Brain microvascular endothelial cell (primary cell): ENCODE measurements at regions not wholly inside any gene's neighbourhood (a gene's known extent, or its start where the extent isn't known, plus 50 kb on each side); places are given as distances from the start of the nearest gene placed in this dataset.

Source experiments
- DNase-seq: peaks from one replicate; pipeline ENCODE4 v3.0.0-alpha.2; 2020
- H3K27ac ChIP-seq: fragments of 250-450 bp; sonication (Bioruptor Pico); 2 replicates; pipeline ENCODE4 v1.5.1; 2020; ENCODE audit warnings: mild to moderate bottlenecking, moderate library complexity
- H3K27me3 ChIP-seq: fragments of 250-450 bp; sonication (Bioruptor Pico); replicated peaks from 2 replicates; pipeline ENCODE4 v1.5.1; 2020; ENCODE audit warnings: mild to moderate bottlenecking
- H3K36me3 ChIP-seq: fragments of 250-450 bp; sonication (Bioruptor Pico); replicated peaks from 2 replicates; pipeline ENCODE4 v1.5.1; 2020; ENCODE audit warnings: mild to moderate bottlenecking
- H3K4me3 ChIP-seq: 2 replicates; pipeline ENCODE4 v1.5.1; 2011; ENCODE audit warnings: low read depth, mild to moderate bottlenecking, control low read depth, low read length, moderate library complexity
- CTCF ChIP-seq: IDR thresholded peaks from 2 replicates; pipeline ENCODE4 v1.5.1; 2011; ENCODE audit warnings: low read depth, mild to moderate bottlenecking, moderate library complexity, low read length, control low read depth, inconsistent platforms; ENCODE audit errors: missing control alignments
- in situ Hi-C: cut with HindIII; loops from 2 replicates; pipeline ENCODE4 v1.10.0; 2017; ENCODE audit warnings: low sequenced_read_pairs, low pct_ligation_motif_present

- no peak overlapping the region for H3K4me3 ChIP-seq
- no peak overlapping the region for H3K27ac ChIP-seq
- no peaks in the 10 kb centered on the region for H3K36me3 ChIP-seq
- no peak for TF ChIP-seq CTCF
- in situ Hi-C loops = no loop called here
- no peak for DNase-seq
- H3K27me3 ChIP-seq = no peaks in the 10 kb centered on the region
Measured at GRCh38 chr16:6861135-6861814, 471.4 kb upstream of the RBFOX1 start.

GRCh38 chr16:6857575-6857974 is 475.1 kb upstream of the RBFOX1 start:
- no peak overlapping the region for H3K27ac ChIP-seq
- no peak for TF ChIP-seq CTCF
- no peaks in the 10 kb centered on the region for H3K36me3 ChIP-seq
- in situ Hi-C loops = no loop called here
- DNase-seq = no peak
- H3K27me3 ChIP-seq = no peaks in the 10 kb centered on the region
- H3K4me3 ChIP-seq = no peak overlapping the region

GRCh38 chr16:6856578-6856977 is 476.1 kb upstream of the RBFOX1 start:
- in situ Hi-C loops = no loop called here
- Histone ChIP-seq H3K27ac (no peak overlapping the region), H3K36me3 (no peaks in the 10 kb centered on the region), H3K4me3 (no peak overlapping the region), H3K27me3 (no peaks in the 10 kb centered on the region)
- TF ChIP-seq CTCF = no peak
- no peak for DNase-seq

- in situ Hi-C loops = no loop called here
- no peak for TF ChIP-seq CTCF
- H3K4me3 ChIP-seq = no peak overlapping the region
- no peaks in the 10 kb centered on the region for H3K27me3 ChIP-seq
- no peak for DNase-seq
- no peak overlapping the region for H3K27ac ChIP-seq
- no peaks in the 10 kb centered on the region for H3K36me3 ChIP-seq
Measured at GRCh38 chr16:6853565-6853964, 479.1 kb upstream of the RBFOX1 start.

- TF ChIP-seq CTCF = no peak
- Histone ChIP-seq H3K4me3 (no peak overlapping the region), H3K36me3 (no peaks in the 10 kb centered on the region), H3K27ac (no peak overlapping the region), H3K27me3 (no peaks in the 10 kb centered on the region)
- no peak for DNase-seq
- in situ Hi-C loops = no loop called here
Measured at GRCh38 chr16:6852643-6853225, 479.9 kb upstream of the RBFOX1 start.

- Histone ChIP-seq H3K27ac (no peak overlapping the region), H3K36me3 (no peaks in the 10 kb centered on the region), H3K27me3 (no peaks in the 10 kb centered on the region), H3K4me3 (no peak overlapping the region)
- TF ChIP-seq CTCF = no peak
- DNase-seq = no peak
- in situ Hi-C loops = no loop called here
Measured at GRCh38 chr16:6846452-6846851, 486.2 kb upstream of the RBFOX1 start.
